ENCODE measurements at regions not wholly inside any gene's neighbourhood (a gene's known extent, or its start where the extent isn't known, plus 50 kb on each side); places are given as distances from the start of the nearest gene placed in this dataset.
"Not testable (repeated sequence)": the region's sequence is repeated elsewhere in the genome, so short reads cannot be mapped to it uniquely, and the experiment has no call there.

- H3K27me3 ChIP-seq (ENCODE audit: insufficient read depth in 3 of 3, low read length in 2 of 3); ATAC-seq; H3K9me3 ChIP-seq; intact Hi-C loops (cut with DNase I); H3K27ac ChIP-seq; DNase-seq; H3K4me3 ChIP-seq; H3K4me1 ChIP-seq; H3K36me3 ChIP-seq (ENCODE audit: insufficient read depth in 1 of 2, low read depth in 1 of 2): not testable (repeated sequence)
- WGBS, 3 donors = 87 to 93% (median 87%) methylated on average over 4 of the region's 4 CpGs
These were observed 79.2 kb downstream of the PXDC1 start for GRCh38 chr6:3672339-3672738.

GRCh38 chr6:3671382-3671781 is 80.1 kb downstream of the PXDC1 start:
- Histone ChIP-seq H3K27ac (no peak overlapping the region), H3K27me3 (ENCODE audit: insufficient read depth in 3 of 3, low read length in 2 of 3) (no peaks in the 10 kb centered on the region), H3K4me3 (no peak overlapping the region), H3K4me1 (no peaks in the 10 kb centered on the region), H3K36me3 (ENCODE audit: insufficient read depth in 1 of 2, low read depth in 1 of 2) (no peaks in the 10 kb centered on the region), H3K9me3 (peaks cover 7% of the 10 kb centered on the region)
- no peak for ATAC-seq
- intact Hi-C loops (cut with DNase I) = no loop called here
- TF ChIP-seq CTCF (IDR thresholded peaks at IDR 0.05) = no peak
- WGBS, 3 donors = 58 to 75% (median 69%) methylated on average over 1 of the region's 1 CpG
- no peak for DNase-seq

- 91 to 100% (median 94%) methylated on average over 1 of the region's 1 CpG for WGBS, 3 donors
- no peaks in the 10 kb centered on the region for H3K27me3 ChIP-seq (ENCODE audit: insufficient read depth in 3 of 3, low read length in 2 of 3)
- no peak overlapping the region for H3K4me3 ChIP-seq
- ATAC-seq (no peak), DNase-seq (no peak)
- TF ChIP-seq CTCF (IDR thresholded peaks at IDR 0.05) = no peak
- H3K4me1 ChIP-seq = no peaks in the 10 kb centered on the region
- no peak overlapping the region for H3K27ac ChIP-seq
- peaks cover 7% of the 10 kb centered on the region for H3K9me3 ChIP-seq
- intact Hi-C loops (cut with DNase I) = no loop called here
- H3K36me3 ChIP-seq (ENCODE audit: insufficient read depth in 1 of 2, low read depth in 1 of 2) = no peaks in the 10 kb centered on the region
These were observed 81.2 kb downstream of the PXDC1 start for GRCh38 chr6:3670356-3670755.

- no peak for TF ChIP-seq CTCF (IDR thresholded peaks at IDR 0.05)
- DNase-seq (no peak), ATAC-seq (no peak)
- no peaks in the 10 kb centered on the region for H3K27me3 ChIP-seq (ENCODE audit: insufficient read depth in 3 of 3, low read length in 2 of 3)
- H3K4me3 ChIP-seq = no peak overlapping the region
- no peak overlapping the region for H3K27ac ChIP-seq
- peaks cover 7% of the 10 kb centered on the region for H3K9me3 ChIP-seq
- H3K36me3 ChIP-seq (ENCODE audit: insufficient read depth in 1 of 2, low read depth in 1 of 2) = no peaks in the 10 kb centered on the region
- 81 to 91% (median 88%) methylated on average over 5 of the region's 5 CpGs for WGBS, 3 donors
- H3K4me1 ChIP-seq = no peaks in the 10 kb centered on the region
- intact Hi-C loops (cut with DNase I) = no loop called here
These were observed 81.6 kb downstream of the PXDC1 start for GRCh38 chr6:3669916-3670315.

- Histone ChIP-seq H3K9me3 (peaks cover 7% of the 10 kb centered on the region), H3K4me1 (no peaks in the 10 kb centered on the region), H3K36me3 (ENCODE audit: insufficient read depth in 1 of 2, low read depth in 1 of 2) (no peaks in the 10 kb centered on the region), H3K27me3 (ENCODE audit: insufficient read depth in 3 of 3, low read length in 2 of 3) (no peaks in the 10 kb centered on the region), H3K27ac (no peak overlapping the region), H3K4me3 (no peak overlapping the region)
- TF ChIP-seq CTCF (IDR thresholded peaks at IDR 0.05) = no peak
- no peak for DNase-seq
- intact Hi-C loops (cut with DNase I) = no loop called here
- 16 to 56% (median 44%) methylated on average over 1 of the region's 1 CpG for WGBS, 3 donors
- ATAC-seq = no peak
These were observed 85.9 kb downstream of the PXDC1 start for GRCh38 chr6:3665608-3666007.
